NT2/D1 (cell line): ENCODE measurements at regions not wholly inside any gene's neighbourhood (a gene's known extent, or its start where the extent isn't known, plus 50 kb on each side); places are given as distances from the start of the nearest gene placed in this dataset.

Experiments
- YY1 ChIP-seq: IDR thresholded peaks from 2 replicates; pipeline ENCODE4 v1.6.1; 2011; ENCODE audit not compliant: insufficient read length, insufficient read depth
- ZNF274 ChIP-seq: IDR thresholded peaks from 2 replicates; pipeline ENCODE4 v1.6.1; 2011; ENCODE audit warnings: mild to moderate bottlenecking, low read depth, low read length

GRCh38 chr5:104015765-104016164 is 453.2 kb upstream of the NUDT12 start:
- no peak for TF ChIP-seq YY1
- no peak for TF ChIP-seq ZNF274
